Body of pancreas (tissue), 4 donors: ENCODE measurements at regions not wholly inside any gene's neighbourhood (a gene's known extent, or its start where the extent isn't known, plus 50 kb on each side); places are given as distances from the start of the nearest gene placed in this dataset.
"Not testable (repeated sequence)": the region's sequence is repeated elsewhere in the genome, so short reads cannot be mapped to it uniquely, and the experiment has no call there.

Source experiments
- ATAC-seq: fragments of 150-250 bp; one replicate; pipeline ENCODE4 v1.9.1; 2016
- DNase-seq, 4 donors: peaks; one replicate each; pipeline ENCODE4 v3.0.0-alpha.2; 2019
- H3K27ac ChIP-seq, 4 donors: fragments of 200-600 bp; sonication (generic); 1 replicate in 3 of 4; 2 replicates in 1 of 4; pipeline versions ENCODE4 v1.5.1 to v1.6.1; 2016 to 2019; ENCODE audit warnings: mild to moderate bottlenecking in 1 of 4, mixed read lengths in 1 of 4, moderate library complexity in 1 of 4
- H3K27me3 ChIP-seq, 2 donors: fragments of 200-600 bp; sonication (generic); one replicate each; pipeline ENCODE4 v1.6.0; 2016; ENCODE audit warnings: mild to moderate bottlenecking in 1 of 2
- H3K36me3 ChIP-seq, 2 donors: fragments of 200-600 bp; sonication (generic); replicated peaks in 1 of 2; 2 replicates each; pipeline ENCODE4 v1.5.1; 2016; ENCODE audit warnings: low read depth in 2 of 2; ENCODE audit not compliant: insufficient read depth in 1 of 2
- H3K4me1 ChIP-seq: fragments of 200-600 bp; sonication (generic); one replicate; pipeline ENCODE4 v1.6.0; 2016
- H3K4me3 ChIP-seq, 2 donors: fragments of 200-600 bp; sonication (generic); 1 replicate in 1 of 2; 2 replicates in 1 of 2; pipeline ENCODE4 v1.5.1; 2016 to 2019
- H3K9me3 ChIP-seq, 3 donors: fragments of 200-600 bp; sonication (generic); 1 replicate in 2 of 3; 2 replicates in 1 of 3; pipeline ENCODE4 v1.5.1; 2016
- POLR2A ChIP-seq, 3 donors: fragments of 450-650 bp; IDR thresholded peaks; one replicate each; pipeline ENCODE4 v1.6.1; 2016; ENCODE audit warnings: antibody characterized with exemption in 3 of 3, mild to moderate bottlenecking in 2 of 3
- WGBS, 2 donors: methylation state at CpG; one replicate each; pipeline ENCODE4 v1.1.5; 2017; 5-methylcytosine and 5-hydroxymethylcytosine counted together
- intact Hi-C: fragments of 100-400 bp; cut with DNase I; formaldehyde crosslinking; loops from one replicate; pipeline ENCODE4 v1.15.1; 2023
- TF ChIP-seq, protein P1 (sequence below), 7 experiments: fragments of 450-650 bp in 4 of 7; fragments of 200-600 bp in 3 of 7; sonication (generic) in 3 of 7; IDR thresholded peaks; one replicate each; pipeline ENCODE4 v1.5.1; 2016 to 2019; ENCODE audit warnings: antibody characterized with exemption in 7 of 7

DNA sequence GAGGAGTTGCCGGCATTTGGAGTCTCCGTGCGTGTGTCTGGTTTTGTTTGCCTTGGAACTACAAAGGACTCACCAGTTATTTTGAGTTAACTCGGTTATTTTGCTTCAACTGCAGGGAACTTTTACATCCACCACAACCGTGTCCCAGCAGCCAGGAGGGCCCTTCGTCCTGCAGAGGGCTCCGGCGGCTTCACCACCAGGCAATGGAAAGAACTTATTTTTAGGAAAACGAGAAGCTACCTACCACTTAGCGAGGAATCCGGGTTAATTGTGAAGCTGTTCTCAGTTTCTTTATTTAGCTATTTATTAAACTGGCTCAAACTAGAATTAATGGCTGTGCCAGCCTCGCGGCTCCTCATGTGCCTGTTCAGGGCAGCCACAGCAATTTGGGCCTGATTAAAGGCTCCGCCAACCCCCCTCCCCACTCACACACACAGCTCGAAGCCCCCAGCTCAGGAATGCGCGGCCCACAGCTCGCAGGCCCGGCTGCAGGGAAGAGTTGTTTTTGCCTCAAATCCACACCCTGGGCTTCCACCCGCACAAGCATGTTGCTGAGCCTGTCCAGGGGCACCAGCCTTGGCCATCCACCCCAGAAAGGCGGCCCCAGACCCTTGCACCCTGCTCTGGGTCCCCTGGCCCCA, 55.9 kb upstream of the FGF3 start:
- intact Hi-C loops, result no loop called here
- DNase-seq (peak in 2 of 4 donors; percentile 2 to 9), ATAC-seq (no peak)
- TF ChIP-seq, protein P1, sequence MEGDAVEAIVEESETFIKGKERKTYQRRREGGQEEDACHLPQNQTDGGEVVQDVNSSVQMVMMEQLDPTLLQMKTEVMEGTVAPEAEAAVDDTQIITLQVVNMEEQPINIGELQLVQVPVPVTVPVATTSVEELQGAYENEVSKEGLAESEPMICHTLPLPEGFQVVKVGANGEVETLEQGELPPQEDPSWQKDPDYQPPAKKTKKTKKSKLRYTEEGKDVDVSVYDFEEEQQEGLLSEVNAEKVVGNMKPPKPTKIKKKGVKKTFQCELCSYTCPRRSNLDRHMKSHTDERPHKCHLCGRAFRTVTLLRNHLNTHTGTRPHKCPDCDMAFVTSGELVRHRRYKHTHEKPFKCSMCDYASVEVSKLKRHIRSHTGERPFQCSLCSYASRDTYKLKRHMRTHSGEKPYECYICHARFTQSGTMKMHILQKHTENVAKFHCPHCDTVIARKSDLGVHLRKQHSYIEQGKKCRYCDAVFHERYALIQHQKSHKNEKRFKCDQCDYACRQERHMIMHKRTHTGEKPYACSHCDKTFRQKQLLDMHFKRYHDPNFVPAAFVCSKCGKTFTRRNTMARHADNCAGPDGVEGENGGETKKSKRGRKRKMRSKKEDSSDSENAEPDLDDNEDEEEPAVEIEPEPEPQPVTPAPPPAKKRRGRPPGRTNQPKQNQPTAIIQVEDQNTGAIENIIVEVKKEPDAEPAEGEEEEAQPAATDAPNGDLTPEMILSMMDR (IDR thresholded peaks at IDR 0.05), result no peak
- no peak for TF ChIP-seq POLR2A (IDR thresholded peaks at IDR 0.05)
- Histone ChIP-seq H3K36me3 (no peaks in the 10 kb centered on the region), H3K27ac (no peak overlapping the region), H3K27me3 (no peaks in the 10 kb centered on the region), H3K4me3 (no peak overlapping the region), H3K9me3 (no peaks in the 10 kb centered on the region), H3K4me1 (no peaks in the 10 kb centered on the region)
- 21 to 27% methylated on average over 18 to 21 of the region's 21 CpGs for WGBS, 2 donors

DNA sequence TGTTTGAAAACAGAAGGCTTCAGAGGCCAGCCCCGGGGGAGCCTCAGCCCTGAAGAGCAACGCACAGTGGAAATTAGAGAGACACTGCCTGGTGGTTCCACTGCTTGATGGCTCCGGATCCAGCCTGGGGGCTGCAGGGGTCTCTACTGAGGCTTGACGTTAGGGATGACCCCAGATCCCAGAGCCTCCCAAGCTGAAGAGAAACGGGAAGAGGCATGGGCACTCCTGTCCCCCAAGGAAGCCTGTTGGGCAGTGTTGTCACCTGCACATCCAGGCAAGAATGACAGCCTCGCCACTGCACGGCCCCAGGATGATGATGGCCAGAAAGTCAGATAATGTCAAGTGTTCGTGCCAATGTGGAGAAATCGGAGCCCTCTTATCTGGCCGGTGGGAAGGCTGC, 56.8 kb upstream of the FGF3 start:
- no peaks in the 10 kb centered on the region for H3K4me1 ChIP-seq
- H3K27me3 ChIP-seq, result no peaks in the 10 kb centered on the region
- WGBS, 2 donors, result 64 to 80% methylated on average over 8 to 10 of the region's 10 CpGs
- no peak overlapping the region for H3K4me3 ChIP-seq
- DNase-seq (peak in 2 of 4 donors; percentile 2 to 3), ATAC-seq (no peak)
- no peak overlapping the region for H3K27ac ChIP-seq
- H3K36me3 ChIP-seq, result no peaks in the 10 kb centered on the region
- H3K9me3 ChIP-seq, result no peaks in the 10 kb centered on the region
- intact Hi-C loops, result no loop called here
- no peak for TF ChIP-seq POLR2A (IDR thresholded peaks at IDR 0.05)
- TF ChIP-seq, protein P1 (IDR thresholded peaks at IDR 0.05), result no peak

DNA sequence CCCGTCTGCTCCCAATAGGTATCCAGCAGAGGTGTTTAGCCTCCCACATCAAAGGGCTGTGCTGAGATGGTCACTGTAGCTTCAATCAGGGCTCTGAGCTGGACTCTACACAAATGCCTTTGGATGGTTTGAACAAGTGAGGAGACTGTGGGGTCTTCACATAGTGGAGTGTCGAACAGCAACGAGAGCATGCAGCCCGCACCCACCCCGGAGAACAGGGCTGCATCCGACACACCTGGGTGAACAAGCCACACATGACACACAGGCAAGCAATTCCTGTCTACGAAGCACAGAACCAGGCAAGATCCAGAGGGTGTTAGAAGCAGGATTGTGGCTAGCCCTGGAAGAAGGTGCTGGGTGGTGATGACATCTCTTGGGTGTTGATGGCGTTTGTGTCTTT, 58.0 kb upstream of the FGF3 start:
- no peaks in the 10 kb centered on the region for H3K9me3 ChIP-seq
- no peaks in the 10 kb centered on the region for H3K4me1 ChIP-seq
- DNase-seq (peak in 1 of 4 donors; percentile 2), ATAC-seq (no peak)
- no peaks in the 10 kb centered on the region for H3K36me3 ChIP-seq
- intact Hi-C loops, result no loop called here
- H3K27ac ChIP-seq, result no peak overlapping the region
- WGBS, 2 donors, result 80 to 87% methylated on average over 7 to 8 of the region's 8 CpGs
- no peak for TF ChIP-seq POLR2A (IDR thresholded peaks at IDR 0.05)
- TF ChIP-seq, protein P1 (IDR thresholded peaks at IDR 0.05), result no peak
- no peak overlapping the region for H3K4me3 ChIP-seq
- no peaks in the 10 kb centered on the region for H3K27me3 ChIP-seq

DNA sequence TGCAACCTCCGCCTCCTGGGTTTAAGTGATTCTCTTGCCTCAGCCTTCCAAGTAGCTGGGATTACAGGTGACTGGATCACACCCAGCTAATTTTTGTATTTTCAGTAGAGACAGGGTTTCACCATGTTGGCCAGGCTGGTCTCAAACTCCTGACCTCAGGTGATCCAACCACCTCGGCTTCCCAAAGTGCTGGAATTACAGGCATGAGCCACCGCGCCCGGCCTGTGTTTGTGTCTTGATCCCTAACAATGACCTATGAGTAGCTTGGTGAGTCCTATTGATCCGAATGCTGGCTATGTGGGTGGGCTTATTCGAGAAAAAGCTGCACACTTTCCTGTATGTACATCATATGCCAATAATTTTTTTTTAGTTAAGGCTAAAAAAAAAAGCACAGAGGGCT, 58.5 kb upstream of the FGF3 start:
- H3K27me3 ChIP-seq, H3K36me3 ChIP-seq, ATAC-seq, H3K9me3 ChIP-seq, H3K4me1 ChIP-seq, DNase-seq, intact Hi-C loops, H3K4me3 ChIP-seq, H3K27ac ChIP-seq: not testable (repeated sequence)
- WGBS, 2 donors, result 62 to 74% methylated on average over 5 to 7 of the region's 7 CpGs

DNA sequence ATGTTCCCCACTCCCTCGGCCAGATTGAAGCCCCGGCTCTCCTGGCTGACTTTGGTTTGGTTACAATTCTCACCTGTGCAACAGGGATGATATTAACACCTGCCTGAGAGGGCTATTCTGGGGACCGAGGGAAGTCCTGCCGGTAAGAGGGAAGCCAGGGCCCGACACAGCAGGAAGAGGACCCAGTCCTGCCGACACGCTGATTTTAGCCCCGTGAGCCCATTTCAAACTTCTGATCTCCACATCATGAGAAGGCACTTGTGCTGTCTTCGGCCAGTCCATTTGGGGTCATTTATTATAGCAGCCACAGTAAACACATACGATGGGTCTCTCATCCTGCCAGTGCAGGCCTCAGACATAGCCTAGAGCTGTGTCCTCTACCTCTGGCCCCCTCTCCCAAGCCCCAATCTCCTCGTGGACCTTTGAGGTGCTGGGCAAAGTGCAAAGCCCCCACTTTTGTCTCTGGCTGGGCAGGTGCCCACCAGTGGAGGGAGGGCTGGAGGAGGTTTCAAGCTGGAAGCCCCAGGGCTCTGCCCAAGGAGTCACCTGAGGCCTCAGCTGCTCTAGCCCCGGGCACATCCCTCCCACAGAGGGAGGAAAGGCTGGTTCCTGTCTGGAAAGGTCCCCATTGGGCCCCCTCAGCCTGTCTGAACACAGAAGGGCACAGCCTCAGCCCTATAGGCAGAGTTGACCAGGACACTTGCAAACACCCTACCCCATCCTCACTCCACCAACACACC, 59.1 kb upstream of the FGF3 start:
- no peak for ATAC-seq
- no peaks in the 10 kb centered on the region for H3K9me3 ChIP-seq
- no peaks in the 10 kb centered on the region for H3K27me3 ChIP-seq
- no peak for TF ChIP-seq POLR2A (IDR thresholded peaks at IDR 0.05)
- TF ChIP-seq, protein P1 (IDR thresholded peaks at IDR 0.05), result no peak
- no peaks in the 10 kb centered on the region for H3K4me1 ChIP-seq
- H3K27ac ChIP-seq, result no peak overlapping the region
- intact Hi-C loops, result no loop called here
- WGBS, 2 donors, result 77 to 86% methylated on average over 12 of the region's 12 CpGs
- no peaks in the 10 kb centered on the region for H3K36me3 ChIP-seq
- peak in 1 of 4 donors; percentile 6 for DNase-seq
- H3K4me3 ChIP-seq, result no peak overlapping the region
